HUES6 (cell line): ENCODE measurements at regions not wholly inside any gene's neighbourhood (a gene's known extent, or its start where the extent isn't known, plus 50 kb on each side); places are given as distances from the start of the nearest gene placed in this dataset.
"Not testable (repeated sequence)": the region's sequence is repeated elsewhere in the genome, so short reads cannot be mapped to it uniquely, and the experiment has no call there.

Source experiments
- H3K27ac ChIP-seq: 2 replicates; pipeline ENCODE4 v1.7.0; 2013; ENCODE audit warnings: low read depth, mild to moderate bottlenecking, low read length, inconsistent platforms
- H3K27me3 ChIP-seq: 2 replicates; pipeline ENCODE4 v1.6.1; 2013; ENCODE audit warnings: low read length; ENCODE audit not compliant: control insufficient read depth, insufficient read depth
- H3K36me3 ChIP-seq: 2 replicates; pipeline ENCODE4 v1.6.1; 2013; ENCODE audit warnings: low read length; ENCODE audit not compliant: control insufficient read depth, insufficient read depth
- H3K4me1 ChIP-seq: 2 replicates; pipeline ENCODE4 v1.6.1; 2013; ENCODE audit warnings: low read length; ENCODE audit not compliant: control insufficient read depth, insufficient read depth
- H3K4me3 ChIP-seq: 2 replicates; pipeline ENCODE4 v1.5.1; 2013; ENCODE audit warnings: low read depth, low read length
- H3K9ac ChIP-seq: one replicate; pipeline ENCODE4 v1.6.1; 2013; ENCODE audit warnings: mild to moderate bottlenecking, low read length
- H3K9me3 ChIP-seq: 2 replicates; pipeline ENCODE4 v1.6.1; 2013; ENCODE audit warnings: low read depth, low read length; ENCODE audit not compliant: control insufficient read depth, insufficient read depth

- Histone ChIP-seq H3K27me3 (no peaks in the 10 kb centered on the region), H3K27ac (no peak overlapping the region), H3K4me3 (no peak overlapping the region)
Measured at GRCh38 chr4:26248647-26249046, 72.2 kb upstream of the RBPJ start.

GRCh38 chr4:26252349-26253025 is 68.3 kb upstream of the RBPJ start:
- Histone ChIP-seq H3K9ac (no peak overlapping the region), H3K9me3 (no peaks in the 10 kb centered on the region), H3K4me3 (no peak overlapping the region), H3K36me3 (no peaks in the 10 kb centered on the region), H3K4me1 (no peaks in the 10 kb centered on the region), H3K27ac (no peak overlapping the region), H3K27me3 (no peaks in the 10 kb centered on the region)

More at GRCh38 chr4:26248647-26249046, 72.2 kb upstream of the RBPJ start:
- H3K4me1 ChIP-seq = no peaks in the 10 kb centered on the region
- no peaks in the 10 kb centered on the region for H3K36me3 ChIP-seq
- no peaks in the 10 kb centered on the region for H3K9me3 ChIP-seq
- no peak overlapping the region for H3K9ac ChIP-seq

- no peaks in the 10 kb centered on the region for H3K4me1 ChIP-seq
- no peak overlapping the region for H3K4me3 ChIP-seq
- H3K27ac ChIP-seq = no peak overlapping the region
- no peaks in the 10 kb centered on the region for H3K9me3 ChIP-seq
- no peaks in the 10 kb centered on the region for H3K36me3 ChIP-seq
- no peaks in the 10 kb centered on the region for H3K27me3 ChIP-seq
- no peak overlapping the region for H3K9ac ChIP-seq
Measured at GRCh38 chr4:26253968-26254367, 66.8 kb upstream of the RBPJ start.

GRCh38 chr4:26255989-26256388 is 64.8 kb upstream of the RBPJ start:
- H3K27ac ChIP-seq = no peak overlapping the region
- H3K4me1 ChIP-seq = peaks cover 6% of the 10 kb centered on the region; the same call in 1 of the 2 replicates
- H3K9ac ChIP-seq = no peak overlapping the region
- H3K4me3 ChIP-seq = no peak overlapping the region
- no peaks in the 10 kb centered on the region for H3K9me3 ChIP-seq
- no peaks in the 10 kb centered on the region for H3K36me3 ChIP-seq
- H3K27me3 ChIP-seq = no peaks in the 10 kb centered on the region

GRCh38 chr4:26257444-26257843 is 63.4 kb upstream of the RBPJ start:
- not testable (repeated sequence) for H3K27me3 ChIP-seq, H3K9ac ChIP-seq, H3K36me3 ChIP-seq, H3K4me3 ChIP-seq, H3K9me3 ChIP-seq, H3K4me1 ChIP-seq, H3K27ac ChIP-seq

GRCh38 chr4:26257850-26258249 is 63.0 kb upstream of the RBPJ start:
- Histone ChIP-seq H3K36me3 (no peaks in the 10 kb centered on the region), H3K4me3 (no peak overlapping the region), H3K4me1 (peaks cover 6% of the 10 kb centered on the region; the same call in 1 of the 2 replicates), H3K27me3 (no peaks in the 10 kb centered on the region), H3K27ac (no peak overlapping the region), H3K9me3 (no peaks in the 10 kb centered on the region), H3K9ac (no peak overlapping the region)

- Histone ChIP-seq H3K4me3 (no peak overlapping the region), H3K4me1 (peaks cover 6% of the 10 kb centered on the region; the same call in 1 of the 2 replicates), H3K27me3 (no peaks in the 10 kb centered on the region), H3K27ac (no peak overlapping the region), H3K9me3 (no peaks in the 10 kb centered on the region), H3K9ac (no peak overlapping the region), H3K36me3 (no peaks in the 10 kb centered on the region)
Measured at GRCh38 chr4:26260571-26260970, 60.2 kb upstream of the RBPJ start.

DNA sequence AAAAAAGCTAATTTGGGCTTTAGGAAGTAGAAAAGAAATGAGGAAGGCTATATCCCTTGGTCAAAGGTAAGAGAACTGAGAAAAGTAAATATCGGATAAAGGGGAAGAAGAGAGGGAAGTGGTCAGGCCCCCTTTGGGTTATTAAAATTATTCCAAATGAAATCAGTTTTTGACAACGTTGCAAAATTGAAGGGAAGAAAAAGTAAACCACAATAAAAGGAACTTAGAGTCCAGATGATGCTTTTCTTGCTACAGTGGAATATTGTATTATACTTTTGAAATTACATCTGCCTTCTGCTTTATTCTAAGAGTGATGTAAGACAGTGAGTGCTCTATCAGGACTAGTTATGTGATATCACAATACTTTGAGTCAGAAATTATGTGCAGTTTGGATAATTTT is 59.4 kb upstream of the RBPJ start:
- H3K4me1 ChIP-seq = peaks cover 6% of the 10 kb centered on the region; the same call in 1 of the 2 replicates
- no peaks in the 10 kb centered on the region for H3K9me3 ChIP-seq

DNA sequence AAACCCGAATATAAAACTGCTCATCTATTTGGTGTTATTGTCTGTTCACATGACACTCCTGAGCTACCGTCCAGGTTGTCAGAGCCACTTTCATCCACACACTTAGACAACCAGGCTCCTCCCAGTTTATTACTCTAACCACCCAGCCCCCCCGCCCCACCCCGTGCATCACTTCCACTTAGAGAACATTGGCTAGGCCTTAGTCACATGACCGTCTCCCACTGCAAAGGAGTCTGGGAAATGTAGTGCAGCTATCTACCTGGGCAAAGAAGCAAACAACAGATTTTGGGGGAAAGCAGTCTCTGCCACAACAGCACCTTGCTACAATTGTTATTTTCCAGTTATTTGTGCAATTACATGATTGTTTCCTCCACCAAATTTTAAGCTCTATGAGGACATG is 57.6 kb upstream of the RBPJ start:
- H3K36me3 ChIP-seq = no peaks in the 10 kb centered on the region
- no peaks in the 10 kb centered on the region for H3K27me3 ChIP-seq
- H3K9ac ChIP-seq = no peak overlapping the region
- no peak overlapping the region for H3K4me3 ChIP-seq
- no peaks in the 10 kb centered on the region for H3K9me3 ChIP-seq
- H3K27ac ChIP-seq = no peak overlapping the region
- H3K4me1 ChIP-seq = peaks cover 9% of the 10 kb centered on the region

More for the DNA sequence above, 59.4 kb upstream of the RBPJ start:
- no peaks in the 10 kb centered on the region for H3K36me3 ChIP-seq
- H3K27me3 ChIP-seq = no peaks in the 10 kb centered on the region
- H3K4me3 ChIP-seq = no peak overlapping the region
- no peak overlapping the region for H3K9ac ChIP-seq
- no peak overlapping the region for H3K27ac ChIP-seq

DNA sequence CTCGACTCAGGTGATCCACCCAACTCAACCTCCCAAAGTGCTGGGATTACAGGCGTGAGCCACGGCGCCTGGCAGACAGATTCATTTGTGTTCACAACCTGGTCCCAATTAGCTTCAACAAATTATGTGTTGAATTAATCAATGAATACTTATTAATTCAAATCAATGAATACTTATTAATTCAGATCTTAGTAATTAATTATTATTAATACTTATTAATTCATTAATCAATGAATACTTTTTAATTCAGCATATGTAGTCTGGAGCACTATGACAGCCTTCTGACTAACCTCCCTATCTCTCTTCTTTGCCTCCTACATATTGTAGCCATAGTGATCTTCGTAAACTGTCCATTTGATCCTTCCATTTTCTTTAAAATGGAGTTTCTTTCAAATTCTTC is 56.7 kb upstream of the RBPJ start:
- Histone ChIP-seq H3K9me3 (no peaks in the 10 kb centered on the region), H3K4me3 (no peak overlapping the region), H3K27ac (no peak overlapping the region), H3K27me3 (no peaks in the 10 kb centered on the region), H3K36me3 (no peaks in the 10 kb centered on the region), H3K4me1 (peaks cover 17% of the 10 kb centered on the region), H3K9ac (no peak overlapping the region)

DNA sequence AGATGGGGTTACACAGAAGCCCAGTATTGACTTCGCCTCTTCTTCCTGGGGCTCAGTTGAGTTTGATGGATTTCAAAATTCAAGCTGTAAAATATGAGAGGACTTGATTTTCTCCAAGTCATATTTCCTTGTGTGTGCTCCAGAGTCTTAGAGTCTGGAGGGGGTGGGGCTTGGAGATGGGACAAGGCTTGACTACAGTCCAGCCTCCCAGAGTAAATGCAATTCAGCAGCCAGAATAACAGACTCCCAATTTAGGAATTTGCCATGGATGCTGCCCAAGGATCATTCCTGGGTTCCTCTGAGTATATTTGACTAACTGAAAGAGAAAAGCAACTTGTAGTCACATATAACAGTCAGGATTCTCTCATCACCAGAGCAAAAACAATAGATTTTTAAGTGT is 53.7 kb upstream of the RBPJ start:
- Histone ChIP-seq H3K36me3 (no peaks in the 10 kb centered on the region), H3K27me3 (no peaks in the 10 kb centered on the region), H3K9ac (no peak overlapping the region), H3K9me3 (no peaks in the 10 kb centered on the region), H3K4me1 (peaks cover 11% of the 10 kb centered on the region), H3K4me3 (no peak overlapping the region), H3K27ac (no peak overlapping the region)
